ENCODE measurements at regions not wholly inside any gene's neighbourhood (a gene's known extent, or its start where the extent isn't known, plus 50 kb on each side); places are given as distances from the start of the nearest gene placed in this dataset.

- H3K79me2 ChIP-seq (ENCODE audit: control insufficient read depth in 1 of 2, insufficient read depth in 2 of 2, low read length in 2 of 2), result no peaks in the 10 kb centered on the region
- CTCF ChIA-PET (ENCODE audit: partially characterized antibody), result interaction anchor here (1.0 to 3.0 kb wide), 4 partner anchors 9 to 56 kb away, joined by 3 to 13 read pairs (median 4); partner anchors contain the start of gene KCNC4
- no peak overlapping the region for H3K23ac ChIP-seq (ENCODE audit: insufficient read length)
- no peak for TF ChIP-seq CBX8 (IDR thresholded peaks at IDR 0.05; ENCODE audit: borderline replicate concordance, low read depth, low read length)
- no peak for TF ChIP-seq RXRA (IDR thresholded peaks at IDR 0.05; ENCODE audit: insufficient read depth, low read depth, low read length)
Measured at GRCh38 chr1:110264430-110264829, 54.3 kb downstream of the KCNC4 start.

More at GRCh38 chr1:110264430-110264829, 54.3 kb downstream of the KCNC4 start:
- Histone ChIP-seq H2AFZ (ENCODE audit: low read length) (no peak overlapping the region), H3K4me1 (replicated peaks in 1 of 4; ENCODE audit: control insufficient read depth in 3 of 4, insufficient read depth in 4 of 4, low read length in 3 of 4) (peaks cover 0 to 2% (median 0%) of the 10 kb centered on the region in 4 experiments; a peak in 1 of 7 replicates), H4K8ac (ENCODE audit: extremely low read depth, insufficient read depth, low read length) (no peak overlapping the region), H3K56ac (replicated peaks; ENCODE audit: insufficient read length, low read depth, low read length) (no peak overlapping the region), H3K27me3 (replicated peaks in 1 of 4; ENCODE audit: control insufficient read depth in 3 of 4, extremely low read depth in 1 of 4, insufficient read depth in 3 of 4, low read length in 3 of 4) (no peaks in the 10 kb centered on the region; a peak in 1 of 7 replicates), H3K18ac (ENCODE audit: extremely low read depth, low read length) (no peak overlapping the region), H4K91ac (replicated peaks; ENCODE audit: insufficient read length, low read length) (no peak overlapping the region), H2BK20ac (ENCODE audit: low read length) (no peak overlapping the region), H3K36me3 (ENCODE audit: control insufficient read depth in 2 of 4, insufficient read depth in 4 of 4, low read length in 3 of 4) (no peaks in the 10 kb centered on the region), H3K4me2 (ENCODE audit: insufficient read depth in 1 of 2, low read depth in 2 of 2, low read length in 2 of 2) (no peak overlapping the region), H2BK120ac (replicated peaks; ENCODE audit: low read depth, low read length) (no peak overlapping the region), H3K4ac (replicated peaks; ENCODE audit: insufficient read length, low read depth, low read length) (no peak overlapping the region), H3K14ac (ENCODE audit: insufficient read length) (no peak overlapping the region), H2AK5ac (ENCODE audit: low read depth, low read length) (no peak overlapping the region), H4K5ac (ENCODE audit: insufficient read length, low read depth, low read length) (no peak overlapping the region), H4K20me1 (replicated peaks in 1 of 2; ENCODE audit: control insufficient read depth in 1 of 2, insufficient read depth in 2 of 2, low read length in 2 of 2) (no peaks in the 10 kb centered on the region), H3K23me2 (ENCODE audit: low read depth, low read length) (no peaks in the 10 kb centered on the region; the same call in 1 of the 2 replicates), H3K4me3 (ENCODE audit: extremely low read depth in 1 of 4, insufficient read depth in 2 of 4, low read depth in 3 of 4, low read length in 4 of 4) (no peak overlapping the region), H3K9me3 (ENCODE audit: insufficient read depth in 2 of 2, low read depth in 1 of 2, low read length in 1 of 2) (no peaks in the 10 kb centered on the region), H2BK12ac (ENCODE audit: low read depth, low read length) (no peak overlapping the region), H3K9ac (replicated peaks in 1 of 4; ENCODE audit: extremely low read depth in 1 of 4, low read depth in 3 of 4, low read length in 3 of 4) (no peak overlapping the region), H2BK15ac (ENCODE audit: low read length) (no peak overlapping the region), H3K27ac (ENCODE audit: low read depth, low read length) (no peak overlapping the region), H3K79me1 (ENCODE audit: low read depth, low read length) (no peaks in the 10 kb centered on the region), H2BK5ac (ENCODE audit: low read depth, low read length) (no peak overlapping the region)
- POLR2A ChIA-PET (ENCODE audit: partially characterized antibody), result no interaction called here
- DNase-seq (ENCODE audit: low read depth in 1 of 2, low spot score in 2 of 2), result no peak
- FAIRE-seq, result no peak
- WGBS, 2 experiments (ENCODE audit: extremely low coverage in 1 of 2, insufficient coverage in 1 of 2, insufficient read length in 1 of 2, insufficient replicate concordance in 2 of 2, low coverage in 1 of 2, low lambda C conversion rate in 2 of 2, missing lambda C conversion rate in 1 of 2), result 85% methylated on average over 4 of the region's 4 CpGs; no CpG with 5 or more reads in 1 of the 2 experiments

All from H1 (cell line).